Left colon (tissue), 2 donors: ENCODE measurements at regions not wholly inside any gene's neighbourhood (a gene's known extent, or its start where the extent isn't known, plus 50 kb on each side); places are given as distances from the start of the nearest gene placed in this dataset.

Source experiments
- ATAC-seq: fragments of 200-7000 bp; cut with Tn5 transposase; one replicate; pipeline ENCODE4 v1.9.1; 2020; ENCODE audit warnings: mild to moderate bottlenecking, moderate library complexity
- DNase-seq, 2 donors: peaks; one replicate each; pipeline ENCODE4 v3.0.0-alpha.2; 2020
- intact Hi-C, 2 donors: fragments of 100-400 bp; cut with DNase I in 1 of 2; cut with micrococcal nuclease in 1 of 2; formaldehyde crosslinking; loops; one replicate each; pipeline versions ENCODE4 v1.11.2 to v1.14.0; 2022; cut with DNase I, micrococcal nuclease
- donor health status: DM: no; HTN: no; CAD: no.
- donor health status: DM: yes; HTN: yes; CAD: no.

DNA sequence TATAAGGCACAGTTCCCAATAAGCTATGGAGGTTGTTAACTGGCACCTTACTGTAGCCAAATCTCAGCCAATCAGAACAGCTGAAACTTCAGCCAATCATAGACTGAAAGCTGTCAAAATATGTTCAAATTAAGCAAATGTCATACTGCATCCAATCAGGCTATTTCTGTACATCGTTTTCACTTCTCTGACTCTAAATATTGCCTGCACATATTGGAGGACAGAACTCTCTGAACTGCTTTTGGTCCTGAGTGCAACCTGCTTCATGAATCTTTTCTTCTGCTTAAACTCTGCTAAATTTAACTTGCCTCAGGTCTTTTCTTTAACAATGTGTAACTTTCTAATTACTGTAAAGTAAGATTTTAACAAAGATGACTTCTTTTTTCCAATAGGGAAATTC, 1198.9 kb upstream of the PCDH7 start:
- no peak for ATAC-seq
- intact Hi-C loops: no loop called here
- DNase-seq: no peak

GRCh38 chr4:29536745-29537144, 1183.4 kb upstream of the PCDH7 start:
- ATAC-seq (no peak), DNase-seq (no peak)
- intact Hi-C loops: no loop called here

DNA sequence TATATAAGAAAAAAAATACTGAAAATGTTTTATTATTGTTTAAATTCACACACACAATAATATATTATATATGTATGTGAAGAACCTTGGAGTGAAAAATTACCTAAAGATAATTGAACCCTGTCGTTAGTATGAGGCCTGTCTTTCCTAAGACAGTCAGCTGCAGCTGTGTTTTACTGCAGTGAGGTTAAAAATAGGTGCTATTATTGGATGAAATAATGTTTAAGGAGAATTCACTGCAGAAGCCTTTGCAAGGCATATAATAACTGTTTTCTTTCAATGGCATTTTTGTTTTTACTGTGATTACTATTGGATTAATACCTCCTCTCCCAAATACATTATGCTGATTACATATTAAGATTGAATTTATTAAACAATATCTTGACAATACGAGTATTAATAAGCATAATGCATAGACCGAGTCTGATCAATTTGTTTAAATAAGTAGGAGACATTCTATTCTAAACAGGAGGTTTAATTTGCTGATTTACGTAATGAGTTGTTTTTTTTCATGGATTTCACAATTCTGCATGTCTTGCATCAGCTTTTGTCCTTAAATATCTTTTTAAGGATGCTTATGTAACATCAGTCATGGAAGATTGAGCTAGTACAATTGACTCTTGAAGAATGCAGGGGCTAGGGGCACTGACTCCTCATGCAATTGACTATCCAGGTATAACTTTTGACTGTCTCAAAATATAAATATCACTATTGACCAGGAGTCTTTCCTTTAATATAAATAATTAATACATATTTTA, 1181.1 kb upstream of the PCDH7 start:
- no peak for ATAC-seq
- intact Hi-C loops: no loop called here
- DNase-seq: no peak

DNA sequence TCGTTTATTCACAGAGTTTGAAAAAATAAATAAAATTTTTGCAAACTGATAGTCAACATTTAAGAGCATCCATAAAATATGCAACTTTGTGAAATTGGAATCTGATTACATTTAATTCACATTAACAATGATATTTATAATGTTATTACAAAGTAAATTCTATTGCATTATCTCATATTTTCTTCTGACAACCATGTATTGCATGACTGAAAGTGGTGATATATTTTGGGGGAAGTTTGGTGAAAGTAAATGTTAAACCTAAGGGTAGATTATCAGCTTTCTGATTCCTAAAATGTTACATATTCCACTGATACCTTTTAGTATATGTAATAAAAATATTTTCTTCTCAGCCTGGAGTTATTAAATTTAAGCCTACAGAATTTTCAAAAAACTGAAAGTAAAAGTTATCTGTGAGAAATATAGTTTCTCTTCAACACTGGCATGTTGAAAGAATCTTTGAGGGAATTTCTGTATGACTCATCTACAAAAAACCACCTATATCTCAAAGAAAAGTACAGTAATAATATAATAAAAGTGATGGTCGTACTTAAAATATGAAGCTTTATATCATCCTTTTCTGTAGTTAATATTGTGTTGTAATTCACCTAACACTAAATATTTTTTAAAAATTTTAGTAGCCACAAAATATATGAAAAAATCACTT, 1179.6 kb upstream of the PCDH7 start:
- ATAC-seq (no peak), DNase-seq (no peak)
- intact Hi-C loops: no loop called here

GRCh38 chr4:29541757-29542156, 1178.4 kb upstream of the PCDH7 start:
- DNase-seq (no peak), ATAC-seq (no peak)
- intact Hi-C loops: no loop called here

DNA sequence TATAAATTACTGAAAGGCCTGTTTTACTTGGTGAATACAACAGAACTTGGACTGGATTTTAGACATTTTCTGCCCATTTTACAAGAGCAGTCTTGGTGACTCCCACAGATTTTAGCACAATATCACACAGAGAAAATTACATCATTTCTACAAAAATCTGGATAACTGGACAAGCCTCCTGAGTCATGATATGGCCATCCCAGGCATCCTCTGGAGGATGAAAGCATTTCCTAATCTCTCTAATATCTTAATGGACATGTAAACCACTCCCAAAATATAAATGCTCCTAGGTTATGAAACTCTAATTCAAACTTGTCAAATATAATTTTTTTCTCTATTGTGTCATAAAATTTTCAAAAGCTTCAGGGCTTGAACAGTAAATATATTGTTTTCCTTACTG, 1170.8 kb upstream of the PCDH7 start:
- DNase-seq: no peak
- intact Hi-C loops: no loop called here
- ATAC-seq: no peak

DNA sequence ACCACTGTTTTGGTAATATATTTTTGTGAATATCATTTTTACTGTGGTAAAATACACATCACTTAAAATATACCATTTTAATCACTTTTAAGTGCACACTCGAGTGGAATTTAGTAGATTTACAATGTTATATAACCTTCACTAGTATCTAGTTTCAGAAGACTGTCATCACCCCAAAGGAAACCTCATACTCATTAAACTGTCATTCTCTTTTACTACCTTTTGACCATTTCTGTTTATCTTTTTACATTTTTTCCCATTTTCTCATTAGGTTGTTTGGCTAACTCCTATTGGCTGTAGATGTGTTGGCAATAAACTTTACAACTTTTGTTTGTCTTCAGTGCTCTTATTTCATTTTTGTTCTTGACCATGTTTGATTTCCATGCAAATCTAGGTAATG, 1168.3 kb upstream of the PCDH7 start:
- no peak for DNase-seq
- no peak for ATAC-seq
- intact Hi-C loops: no loop called here

GRCh38 chr4:29553846-29554245, 1166.3 kb upstream of the PCDH7 start:
- DNase-seq: no peak
- intact Hi-C loops: no loop called here
- no peak for ATAC-seq

- intact Hi-C loops: no loop called here
- ATAC-seq (no peak), DNase-seq (no peak)
Observed at GRCh38 chr4:29558789-29559188, 1161.4 kb upstream of the PCDH7 start.

DNA sequence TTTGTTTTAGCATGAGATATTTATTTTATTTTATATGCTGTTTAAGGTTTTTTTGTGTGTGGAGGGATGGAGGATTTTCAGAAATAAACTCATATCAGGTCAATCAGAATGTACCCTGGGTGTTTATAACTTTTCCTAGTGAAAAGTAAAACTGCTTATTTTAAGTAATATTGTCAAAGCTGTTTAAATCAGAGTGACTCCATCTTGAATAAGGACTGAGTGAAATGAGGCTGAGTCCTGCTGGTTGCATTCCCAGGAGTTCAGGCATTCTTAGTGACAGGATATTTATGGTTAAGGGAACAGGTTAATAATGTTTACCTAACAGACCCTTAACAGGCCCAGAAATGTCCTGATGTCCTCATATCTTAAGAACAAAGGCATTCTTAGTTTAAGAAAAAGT, 1160.9 kb upstream of the PCDH7 start:
- DNase-seq (no peak), ATAC-seq (no peak)
- intact Hi-C loops: no loop called here

- ATAC-seq: no peak
- intact Hi-C loops: no loop called here
- DNase-seq: no peak
Observed at GRCh38 chr4:29560452-29560851, 1159.7 kb upstream of the PCDH7 start.

DNA sequence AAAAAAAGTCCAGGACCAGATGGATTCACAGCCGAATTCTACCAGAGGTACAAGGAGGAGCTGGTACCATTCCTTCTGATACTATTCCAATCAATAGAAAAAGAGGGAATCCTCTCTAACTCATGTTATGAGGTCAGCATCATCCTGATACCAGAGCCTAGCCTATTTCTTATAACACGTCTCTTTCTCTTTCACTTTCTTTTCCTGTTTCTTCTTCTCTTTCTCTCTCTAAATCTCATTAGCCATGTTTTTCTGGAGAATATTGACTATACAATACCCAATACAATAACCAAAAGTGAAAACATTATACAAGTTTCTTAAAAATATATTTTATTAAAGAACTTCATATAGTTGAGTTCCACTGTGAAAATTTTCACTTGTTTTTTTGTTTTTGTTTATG, 1154.9 kb upstream of the PCDH7 start:
- DNase-seq (no peak), ATAC-seq (no peak)
- intact Hi-C loops: no loop called here

DNA sequence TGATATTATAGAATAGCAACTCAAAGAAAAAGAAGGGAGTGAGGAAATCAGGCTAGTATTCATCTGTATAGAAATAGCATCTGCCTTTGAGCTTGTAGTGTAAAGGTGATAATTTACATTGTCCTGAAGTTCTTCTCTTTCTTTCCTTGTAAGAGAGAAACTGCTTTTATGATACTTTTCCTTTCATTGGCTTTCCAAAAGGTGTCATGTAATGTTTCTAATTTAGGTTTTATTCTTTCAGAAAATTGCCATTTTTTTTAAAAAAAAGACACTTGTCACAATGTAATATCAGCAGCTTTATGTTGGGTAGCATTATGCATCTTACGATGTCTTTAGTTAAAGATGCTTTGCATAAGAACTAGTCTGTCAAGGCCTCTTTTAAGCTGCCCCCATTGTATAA, 1153.8 kb upstream of the PCDH7 start:
- no peak for ATAC-seq
- intact Hi-C loops: no loop called here
- no peak for DNase-seq

GRCh38 chr4:29571322-29571721, 1148.8 kb upstream of the PCDH7 start:
- ATAC-seq: no peak
- intact Hi-C loops: no loop called here
- DNase-seq: no peak

- no peak for DNase-seq
- no peak for ATAC-seq
- intact Hi-C loops: no loop called here
Observed at GRCh38 chr4:29578329-29578728, 1141.8 kb upstream of the PCDH7 start.

DNA sequence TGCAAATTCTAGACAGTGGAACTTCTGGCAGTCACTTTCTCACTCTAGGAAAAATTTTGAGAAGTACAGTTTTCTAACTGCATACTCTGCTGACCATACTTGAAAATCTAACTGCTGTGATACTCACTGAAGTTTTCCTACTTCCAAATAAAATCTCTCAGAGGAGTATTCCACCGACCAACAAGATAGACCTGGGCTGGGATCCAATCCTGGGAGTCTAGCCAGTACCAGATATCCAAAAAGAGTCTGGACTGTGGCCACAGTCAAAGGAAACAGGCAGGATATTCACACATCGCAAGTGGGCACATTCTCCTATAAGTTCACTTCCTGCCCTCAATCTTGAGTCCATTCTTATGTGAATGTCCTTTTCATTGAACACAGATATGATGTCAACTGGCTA, 1138.7 kb upstream of the PCDH7 start:
- no peak for DNase-seq

GRCh38 chr4:29588617-29589016, 1131.6 kb upstream of the PCDH7 start:
- no peak for ATAC-seq
- intact Hi-C loops: no loop called here
- no peak for DNase-seq

More for the DNA sequence above, 1138.7 kb upstream of the PCDH7 start:
- intact Hi-C loops: no loop called here
- no peak for ATAC-seq

DNA sequence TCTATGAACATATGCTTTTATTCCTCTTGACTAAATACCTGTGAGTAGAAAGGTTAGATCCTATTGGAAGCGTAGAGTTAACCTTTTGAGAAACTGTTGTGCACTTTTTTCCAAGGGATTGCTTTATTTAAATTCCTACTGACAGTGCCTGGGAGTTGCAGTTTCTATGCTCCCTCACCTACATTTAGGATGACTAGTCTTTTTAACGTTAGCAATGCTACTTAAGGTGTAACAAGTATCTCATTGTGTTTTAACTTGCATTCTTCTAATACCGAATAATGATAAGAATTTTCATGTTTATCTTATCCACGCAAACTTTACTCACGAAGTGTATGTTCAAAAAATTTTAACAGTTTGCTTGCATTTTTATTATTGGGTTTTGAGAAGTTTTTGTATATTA, 1123.9 kb upstream of the PCDH7 start:
- intact Hi-C loops: no loop called here
- DNase-seq (no peak), ATAC-seq (no peak)

DNA sequence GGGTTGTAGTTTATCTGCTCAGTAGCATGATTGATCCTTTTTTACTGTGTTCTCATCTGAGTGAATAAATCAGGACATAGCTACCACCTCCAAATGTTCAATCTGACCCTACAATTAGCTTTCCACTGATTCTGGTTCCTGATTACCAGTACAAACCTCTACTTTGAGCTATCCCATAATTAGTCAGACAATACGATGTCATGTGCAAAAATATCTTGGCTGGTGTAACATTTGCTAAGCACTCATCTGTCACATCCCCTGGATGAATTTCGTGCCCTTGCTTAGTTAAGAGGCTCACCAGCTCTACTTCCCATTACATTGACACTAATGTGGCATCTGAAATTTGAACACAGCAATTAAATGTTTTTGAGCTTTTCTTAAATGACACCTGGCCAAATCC, 1101.0 kb upstream of the PCDH7 start:
- no peak for ATAC-seq
- DNase-seq: no peak
- intact Hi-C loops: no loop called here

- ATAC-seq (no peak), DNase-seq (no peak)
- intact Hi-C loops: no loop called here
Observed at GRCh38 chr4:29632199-29632598, 1088.0 kb upstream of the PCDH7 start.

GRCh38 chr4:29636961-29637360, 1083.2 kb upstream of the PCDH7 start:
- DNase-seq (no peak), ATAC-seq (no peak)
- intact Hi-C loops: no loop called here
